OCI-LY3 (cell line): ENCODE measurements at regions not wholly inside any gene's neighbourhood (a gene's known extent, or its start where the extent isn't known, plus 50 kb on each side); places are given as distances from the start of the nearest gene placed in this dataset.

ENCODE experiments used
- CTCF ChIP-seq: fragments of 200-600, 300-600 bp; sonication (generic); IDR thresholded peaks from 2 replicates; pipeline ENCODE4 v1.5.1; 2014; ENCODE audit warnings: antibody characterized with exemption, low read length, low read depth
- EZH2phosphoT487 ChIP-seq: fragments of 200-600 bp; shearing (Covaris generic); IDR thresholded peaks from 2 replicates; pipeline ENCODE4 v1.6.1; 2018; ENCODE audit warnings: antibody characterized with exemption, mixed run types, low read depth

GRCh38 chr2:145017149-145017548 is 497.2 kb upstream of the ZEB2 start:
- TF ChIP-seq CTCF: no peak
- no peak for TF ChIP-seq EZH2phosphoT487
